ENCODE measurements at regions not wholly inside any gene's neighbourhood (a gene's known extent, or its start where the extent isn't known, plus 50 kb on each side); places are given as distances from the start of the nearest gene placed in this dataset.

GRCh38 chr10:90982406-90983008, 61.6 kb upstream of the ANKRD1 start:
- TF ChIP-seq, protein P1, sequence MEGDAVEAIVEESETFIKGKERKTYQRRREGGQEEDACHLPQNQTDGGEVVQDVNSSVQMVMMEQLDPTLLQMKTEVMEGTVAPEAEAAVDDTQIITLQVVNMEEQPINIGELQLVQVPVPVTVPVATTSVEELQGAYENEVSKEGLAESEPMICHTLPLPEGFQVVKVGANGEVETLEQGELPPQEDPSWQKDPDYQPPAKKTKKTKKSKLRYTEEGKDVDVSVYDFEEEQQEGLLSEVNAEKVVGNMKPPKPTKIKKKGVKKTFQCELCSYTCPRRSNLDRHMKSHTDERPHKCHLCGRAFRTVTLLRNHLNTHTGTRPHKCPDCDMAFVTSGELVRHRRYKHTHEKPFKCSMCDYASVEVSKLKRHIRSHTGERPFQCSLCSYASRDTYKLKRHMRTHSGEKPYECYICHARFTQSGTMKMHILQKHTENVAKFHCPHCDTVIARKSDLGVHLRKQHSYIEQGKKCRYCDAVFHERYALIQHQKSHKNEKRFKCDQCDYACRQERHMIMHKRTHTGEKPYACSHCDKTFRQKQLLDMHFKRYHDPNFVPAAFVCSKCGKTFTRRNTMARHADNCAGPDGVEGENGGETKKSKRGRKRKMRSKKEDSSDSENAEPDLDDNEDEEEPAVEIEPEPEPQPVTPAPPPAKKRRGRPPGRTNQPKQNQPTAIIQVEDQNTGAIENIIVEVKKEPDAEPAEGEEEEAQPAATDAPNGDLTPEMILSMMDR (IDR thresholded peaks at IDR 0.05) = no peak
- TF ChIP-seq POLR2A (IDR thresholded peaks at IDR 0.05) = no peak
- no peak for TF ChIP-seq POLR2AphosphoS5 (IDR thresholded peaks at IDR 0.05)
